HCEC 1CT (cell line): ENCODE measurements at regions not wholly inside any gene's neighbourhood (a gene's known extent, or its start where the extent isn't known, plus 50 kb on each side); places are given as distances from the start of the nearest gene placed in this dataset.
A peak's percentile ranks its signal among the peaks of the same experiment; 100 is the strongest.

Experiments
- DNase-seq: peaks from one replicate; pipeline ENCODE4 v3.0.0-alpha.2; 2017

GRCh38 chr13:74329962-74330361 lies 195.8 kb upstream of the KLF12 start:
- DNase-seq, result no peak

GRCh38 chr13:74325106-74325505 lies 190.9 kb upstream of the KLF12 start:
- DNase-seq, result peak; percentile 29

GRCh38 chr13:74324338-74324737 lies 190.1 kb upstream of the KLF12 start:
- no peak for DNase-seq

- no peak for DNase-seq
These were observed 188.4 kb upstream of the KLF12 start for GRCh38 chr13:74322562-74322961.

- DNase-seq, result no peak
These were observed 186.1 kb upstream of the KLF12 start for GRCh38 chr13:74320282-74320681.

- no peak for DNase-seq
These were observed 182.3 kb upstream of the KLF12 start for GRCh38 chr13:74316547-74316946.

- peak; percentile 41 for DNase-seq
These were observed 172.3 kb upstream of the KLF12 start for GRCh38 chr13:74306496-74306895.

- DNase-seq, result no peak
These were observed 171.7 kb upstream of the KLF12 start for GRCh38 chr13:74305876-74306275.

- DNase-seq, result no peak
These were observed 167.2 kb upstream of the KLF12 start for GRCh38 chr13:74301258-74301935.

GRCh38 chr13:74300162-74300561 lies 166.0 kb upstream of the KLF12 start:
- no peak for DNase-seq

GRCh38 chr13:74299721-74300120 lies 165.5 kb upstream of the KLF12 start:
- DNase-seq, result no peak

GRCh38 chr13:74298923-74299322 lies 164.7 kb upstream of the KLF12 start:
- no peak for DNase-seq

- DNase-seq, result peak; percentile 83
These were observed 155.9 kb upstream of the KLF12 start for GRCh38 chr13:74289861-74290773.

GRCh38 chr13:74289107-74289506 lies 154.9 kb upstream of the KLF12 start:
- DNase-seq, result no peak

GRCh38 chr13:74288361-74288911 lies 154.2 kb upstream of the KLF12 start:
- no peak for DNase-seq

- DNase-seq, result peak; percentile 63
These were observed 153.5 kb upstream of the KLF12 start for GRCh38 chr13:74287724-74288169.

GRCh38 chr13:74280795-74281490 lies 146.7 kb upstream of the KLF12 start:
- no peak for DNase-seq

- no peak for DNase-seq
These were observed 146.0 kb upstream of the KLF12 start for GRCh38 chr13:74280093-74280794.

GRCh38 chr13:74278901-74279300 lies 144.7 kb upstream of the KLF12 start:
- no peak for DNase-seq

- no peak for DNase-seq
These were observed 140.7 kb upstream of the KLF12 start for GRCh38 chr13:74274916-74275315.

- DNase-seq, result no peak
These were observed 139.4 kb upstream of the KLF12 start for GRCh38 chr13:74273581-74273980.

GRCh38 chr13:74272826-74273225 lies 138.6 kb upstream of the KLF12 start:
- no peak for DNase-seq

- no peak for DNase-seq
These were observed 135.8 kb upstream of the KLF12 start for GRCh38 chr13:74270018-74270417.
